ENCODE measurements at regions not wholly inside any gene's neighbourhood (a gene's known extent, or its start where the extent isn't known, plus 50 kb on each side); places are given as distances from the start of the nearest gene placed in this dataset.

DNA sequence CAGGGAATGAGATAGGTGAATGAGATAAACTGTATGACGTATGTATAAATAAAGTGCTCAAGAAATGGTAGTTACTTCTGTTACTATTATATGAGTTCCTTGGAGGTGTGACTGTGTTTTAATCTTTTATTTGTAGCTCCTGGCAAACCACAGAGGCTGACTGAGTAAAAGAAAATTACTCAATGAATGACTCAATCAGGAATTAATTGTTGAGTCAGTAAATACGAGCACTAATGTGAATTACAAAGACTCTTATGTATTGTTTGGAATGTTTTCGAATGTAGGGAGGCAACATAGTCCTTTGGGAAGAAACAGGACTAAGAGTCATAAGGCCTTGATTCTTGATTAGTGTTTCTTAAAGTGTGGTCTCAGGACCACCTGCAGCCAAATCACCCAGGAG, 51.1 kb upstream of the BLID start:
- Histone ChIP-seq H3K4me1 (ENCODE audit: control insufficient read depth, insufficient read depth, low read length) (no peaks in the 10 kb centered on the region), H3K27ac (ENCODE audit: low read depth, low read length) (no peak overlapping the region), H3K36me3 (ENCODE audit: control insufficient read depth, insufficient read depth, low read length) (no peaks in the 10 kb centered on the region), H3K9ac (ENCODE audit: low read length) (no peak overlapping the region), H3K27me3 (ENCODE audit: control insufficient read depth, insufficient read depth, low read length) (no peaks in the 10 kb centered on the region), H3K4me3 (ENCODE audit: low read length) (no peak overlapping the region)

DNA sequence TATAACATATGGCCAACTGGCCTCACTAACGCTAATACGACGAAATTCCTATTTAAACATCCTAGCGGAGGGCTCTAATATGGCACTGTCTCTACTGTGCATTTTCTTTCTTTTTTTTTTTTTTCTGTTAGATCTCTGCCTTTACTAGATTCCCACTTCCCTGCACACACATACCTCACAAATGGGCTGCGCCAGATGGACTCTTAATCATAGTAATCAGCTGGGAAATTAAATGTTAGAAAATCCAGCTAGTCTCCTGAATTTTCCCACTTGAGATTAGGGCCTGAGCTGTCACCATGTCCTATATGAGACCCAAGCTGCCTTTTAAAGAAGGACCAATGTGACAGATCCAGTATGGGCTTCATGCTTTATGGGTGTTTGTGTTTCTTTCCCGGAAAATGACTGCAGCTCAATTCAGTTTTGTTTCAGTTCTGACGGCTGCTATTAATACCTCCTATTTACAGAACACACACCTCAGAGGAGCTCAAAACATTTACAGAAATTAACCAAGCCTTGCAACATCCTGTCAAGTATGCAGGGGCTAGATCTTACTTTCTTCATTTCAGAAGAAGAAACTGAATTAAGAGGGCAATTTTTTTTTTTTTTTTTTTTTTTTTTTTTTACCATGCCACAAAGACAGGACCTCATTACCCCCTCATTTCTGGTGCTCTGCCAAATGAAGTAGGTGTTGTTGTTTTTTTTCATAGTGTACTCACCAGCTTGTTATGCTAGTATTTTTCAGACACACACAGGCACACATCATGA, 49.8 kb upstream of the BLID start:
- Histone ChIP-seq H3K36me3 (ENCODE audit: control insufficient read depth, insufficient read depth, low read length) (no peaks in the 10 kb centered on the region), H3K9ac (ENCODE audit: low read length) (no peak overlapping the region)

More for the DNA sequence above, 49.8 kb upstream of the BLID start:
- Histone ChIP-seq H3K27me3 (ENCODE audit: control insufficient read depth, insufficient read depth, low read length) (no peaks in the 10 kb centered on the region), H3K27ac (ENCODE audit: low read depth, low read length) (no peak overlapping the region), H3K4me3 (ENCODE audit: low read length) (no peak overlapping the region), H3K4me1 (ENCODE audit: control insufficient read depth, insufficient read depth, low read length) (no peaks in the 10 kb centered on the region)

All from rectal smooth muscle tissue (tissue), 1 donor.